ENCODE measurements at regions not wholly inside any gene's neighbourhood (a gene's known extent, or its start where the extent isn't known, plus 50 kb on each side); places are given as distances from the start of the nearest gene placed in this dataset.
"Not testable (repeated sequence)": the region's sequence is repeated elsewhere in the genome, so short reads cannot be mapped to it uniquely, and the experiment has no call there.

GRCh38 chr20:53731595-53731994 is 138.0 kb upstream of the ZNF217 start:
- POLR2A ChIA-PET, result no interaction called here
- no peak for DNase-seq
- Histone ChIP-seq H3K27ac (ENCODE audit: insufficient read depth in 1 of 2, low read depth in 1 of 2, low read length in 2 of 2, poor library complexity in 1 of 2, severe bottlenecking in 2 of 2) (no peak overlapping the region), H3K36me3 (ENCODE audit: control insufficient read depth in 4 of 4, insufficient read depth in 4 of 4, low read length in 3 of 4) (no peaks in the 10 kb centered on the region), H3K4me3 (ENCODE audit: control insufficient read depth in 1 of 7, extremely low read depth in 1 of 7, insufficient read depth in 4 of 7, low read depth in 2 of 7, low read length in 6 of 7) (no peak overlapping the region), H3K27me3 (replicated peaks in 2 of 5; ENCODE audit: control insufficient read depth in 4 of 5, insufficient read depth in 5 of 5, low read length in 4 of 5) (no peaks in the 10 kb centered on the region), H3K9me3 (ENCODE audit: control extremely low read depth in 1 of 5, control insufficient read depth in 4 of 5, insufficient read depth in 2 of 5, low read depth in 1 of 5, low read length in 4 of 5) (no peaks in the 10 kb centered on the region), H3K4me1 (ENCODE audit: control extremely low read depth in 1 of 4, control insufficient read depth in 4 of 4, insufficient read depth in 4 of 4, low read length in 3 of 4) (peaks cover 7 to 37% (median 13%) of the 10 kb centered on the region in 4 experiments)
- CTCF ChIA-PET, result interaction anchor here (0.6 to 0.9 kb wide), 2 partner anchors 17 to 135 kb away, joined by 3 read pairs; no protein-coding TSS in a partner anchor
- 100% methylated on average over 1 of the region's 2 CpGs for WGBS (ENCODE audit: insufficient coverage)

DNA sequence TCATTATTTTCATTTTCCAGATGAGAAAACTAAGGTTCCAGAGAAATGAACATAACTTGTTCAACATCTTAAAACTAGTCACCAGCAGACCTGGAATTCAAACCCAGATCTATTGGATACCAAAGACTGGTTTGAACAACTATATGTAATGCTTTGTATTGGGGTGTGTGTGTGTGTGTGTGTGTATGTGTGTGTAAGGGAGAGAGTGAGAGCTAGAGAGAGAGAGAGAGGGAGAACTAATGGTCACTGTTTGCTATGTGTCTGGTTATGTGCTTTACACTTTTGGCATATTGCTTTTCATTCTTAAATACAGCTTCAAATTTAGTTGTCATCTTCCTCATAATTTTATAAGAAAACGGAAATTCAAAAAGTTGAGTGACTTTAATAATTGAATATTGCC is 134.7 kb upstream of the ZNF217 start:
- POLR2A ChIA-PET, result interaction anchor here (0.6 kb wide), 1 partner anchor 12 kb away, joined by 3 read pairs; no protein-coding TSS in a partner anchor
- no peaks in the 10 kb centered on the region for H3K9me3 ChIP-seq (ENCODE audit: control extremely low read depth in 1 of 5, control insufficient read depth in 4 of 5, insufficient read depth in 2 of 5, low read depth in 1 of 5, low read length in 4 of 5)
- CTCF ChIA-PET, result interaction anchor here (0.6 to 1.4 kb wide), 5 partner anchors 10 to 179 kb away, joined by 3 to 4 read pairs (median 3); no protein-coding TSS in a partner anchor
- H3K27me3 ChIP-seq (replicated peaks in 2 of 5; ENCODE audit: control insufficient read depth in 4 of 5, insufficient read depth in 5 of 5, low read length in 4 of 5), result no peaks in the 10 kb centered on the region
- peaks cover 0 to 19% (median 3%) of the 10 kb centered on the region in 4 experiments for H3K4me1 ChIP-seq (ENCODE audit: control extremely low read depth in 1 of 4, control insufficient read depth in 4 of 4, insufficient read depth in 4 of 4, low read length in 3 of 4)
- no peaks in the 10 kb centered on the region for H3K36me3 ChIP-seq (ENCODE audit: control insufficient read depth in 4 of 4, insufficient read depth in 4 of 4, low read length in 3 of 4)
- no peak overlapping the region for H3K27ac ChIP-seq (ENCODE audit: insufficient read depth in 1 of 2, low read depth in 1 of 2, low read length in 2 of 2, poor library complexity in 1 of 2, severe bottlenecking in 2 of 2)
- no CpG with 5 or more reads among the region's 1 CpG for WGBS (ENCODE audit: insufficient coverage)
- no peak for DNase-seq
- H3K4me3 ChIP-seq (ENCODE audit: control insufficient read depth in 1 of 7, extremely low read depth in 1 of 7, insufficient read depth in 4 of 7, low read depth in 2 of 7, low read length in 6 of 7), result no peak overlapping the region

GRCh38 chr20:53727239-53727638 is 133.6 kb upstream of the ZNF217 start:
- POLR2A ChIA-PET; H3K36me3 ChIP-seq (ENCODE audit: control insufficient read depth in 4 of 4, insufficient read depth in 4 of 4, low read length in 3 of 4); H3K4me3 ChIP-seq (ENCODE audit: control insufficient read depth in 1 of 7, extremely low read depth in 1 of 7, insufficient read depth in 4 of 7, low read depth in 2 of 7, low read length in 6 of 7); H3K9me3 ChIP-seq (ENCODE audit: control extremely low read depth in 1 of 5, control insufficient read depth in 4 of 5, insufficient read depth in 2 of 5, low read depth in 1 of 5, low read length in 4 of 5); H3K27ac ChIP-seq (ENCODE audit: insufficient read depth in 1 of 2, low read depth in 1 of 2, low read length in 2 of 2, poor library complexity in 1 of 2, severe bottlenecking in 2 of 2); DNase-seq; H3K27me3 ChIP-seq (replicated peaks in 2 of 5; ENCODE audit: control insufficient read depth in 4 of 5, insufficient read depth in 5 of 5, low read length in 4 of 5): not testable (repeated sequence)
- peaks cover 0 to 19% (median 3%) of the 10 kb centered on the region in 4 experiments for H3K4me1 ChIP-seq (ENCODE audit: control extremely low read depth in 1 of 4, control insufficient read depth in 4 of 4, insufficient read depth in 4 of 4, low read length in 3 of 4)
- WGBS (ENCODE audit: insufficient coverage), result 100% methylated on average over 1 of the region's 4 CpGs
- CTCF ChIA-PET, result interaction anchor here (0.6 to 1.4 kb wide), 2 partner anchors 8 to 12 kb away, joined by 3 to 4 read pairs; no protein-coding TSS in a partner anchor

GRCh38 chr20:53725575-53725970 is 131.9 kb upstream of the ZNF217 start:
- H3K27ac ChIP-seq (ENCODE audit: insufficient read depth in 1 of 2, low read depth in 1 of 2, low read length in 2 of 2, poor library complexity in 1 of 2, severe bottlenecking in 2 of 2), result no peak overlapping the region
- 96% methylated on average over 9 of the region's 11 CpGs for WGBS (ENCODE audit: insufficient coverage)
- H3K4me3 ChIP-seq (ENCODE audit: control insufficient read depth in 1 of 7, extremely low read depth in 1 of 7, insufficient read depth in 4 of 7, low read depth in 2 of 7, low read length in 6 of 7), result no peak overlapping the region
- peaks cover 0 to 24% (median 3%) of the 10 kb centered on the region in 4 experiments for H3K4me1 ChIP-seq (ENCODE audit: control extremely low read depth in 1 of 4, control insufficient read depth in 4 of 4, insufficient read depth in 4 of 4, low read length in 3 of 4)
- no peaks in the 10 kb centered on the region for H3K9me3 ChIP-seq (ENCODE audit: control extremely low read depth in 1 of 5, control insufficient read depth in 4 of 5, insufficient read depth in 2 of 5, low read depth in 1 of 5, low read length in 4 of 5)
- no peaks in the 10 kb centered on the region for H3K36me3 ChIP-seq (ENCODE audit: control insufficient read depth in 4 of 4, insufficient read depth in 4 of 4, low read length in 3 of 4)
- ChIA-PET CTCF (no interaction called here), POLR2A (interaction anchor here (0.6 kb wide), 1 partner anchor 114 kb away, joined by 5 read pairs; no protein-coding TSS in a partner anchor)
- no peak for DNase-seq
- no peaks in the 10 kb centered on the region for H3K27me3 ChIP-seq (replicated peaks in 2 of 5; ENCODE audit: control insufficient read depth in 4 of 5, insufficient read depth in 5 of 5, low read length in 4 of 5)

DNA sequence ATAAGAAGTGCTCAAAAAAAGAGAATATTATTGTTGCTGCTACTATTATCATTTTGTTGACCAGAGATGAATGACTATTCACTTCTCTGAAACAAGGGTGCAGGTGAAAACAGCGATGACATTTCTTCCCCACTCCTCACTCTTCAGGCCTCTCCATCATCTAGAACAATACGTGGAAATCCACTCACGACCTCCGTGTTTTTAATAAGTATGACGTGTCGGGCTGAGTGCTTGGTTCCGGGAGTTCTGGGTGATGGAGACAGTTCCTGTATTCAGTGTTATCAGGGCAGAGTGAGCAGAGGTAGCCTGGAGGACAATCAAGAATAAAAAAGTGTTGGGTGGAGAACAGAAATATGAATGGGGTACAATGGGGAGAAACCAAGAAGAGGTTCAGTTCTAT is 130.0 kb upstream of the ZNF217 start:
- DNase-seq, result no peak
- Histone ChIP-seq H3K36me3 (ENCODE audit: control insufficient read depth in 4 of 4, insufficient read depth in 4 of 4, low read length in 3 of 4) (no peaks in the 10 kb centered on the region), H3K4me1 (ENCODE audit: control extremely low read depth in 1 of 4, control insufficient read depth in 4 of 4, insufficient read depth in 4 of 4, low read length in 3 of 4) (peaks cover 0 to 17% (median 0%) of the 10 kb centered on the region in 4 experiments), H3K4me3 (ENCODE audit: control insufficient read depth in 1 of 7, extremely low read depth in 1 of 7, insufficient read depth in 4 of 7, low read depth in 2 of 7, low read length in 6 of 7) (no peak overlapping the region), H3K27me3 (replicated peaks in 2 of 5; ENCODE audit: control insufficient read depth in 4 of 5, insufficient read depth in 5 of 5, low read length in 4 of 5) (no peaks in the 10 kb centered on the region), H3K27ac (ENCODE audit: insufficient read depth in 1 of 2, low read depth in 1 of 2, low read length in 2 of 2, poor library complexity in 1 of 2, severe bottlenecking in 2 of 2) (no peak overlapping the region), H3K9me3 (ENCODE audit: control extremely low read depth in 1 of 5, control insufficient read depth in 4 of 5, insufficient read depth in 2 of 5, low read depth in 1 of 5, low read length in 4 of 5) (no peaks in the 10 kb centered on the region)
- CTCF ChIA-PET, result no interaction called here
- POLR2A ChIA-PET, result no interaction called here
- 94% methylated on average over 7 of the region's 7 CpGs for WGBS (ENCODE audit: insufficient coverage)

DNA sequence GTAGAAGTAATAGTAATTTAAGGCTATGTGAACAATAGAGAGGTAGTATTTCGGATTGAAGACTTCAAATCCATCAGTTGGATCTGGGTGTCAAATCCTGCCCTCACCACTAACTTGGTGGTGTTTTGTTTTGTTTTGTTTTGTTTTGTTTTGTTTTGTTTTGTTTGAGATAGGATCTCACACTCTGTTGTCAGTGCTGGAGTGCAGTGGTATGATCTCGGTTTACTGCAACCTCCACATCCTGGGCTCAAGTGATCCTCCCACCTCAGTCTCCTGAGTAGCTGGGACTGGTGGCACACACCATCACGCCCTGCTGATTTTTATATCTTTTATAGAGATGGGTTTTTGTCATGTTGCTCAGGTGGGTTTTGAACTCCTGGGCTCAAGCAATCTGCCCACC is 129.4 kb upstream of the ZNF217 start:
- H3K4me1 ChIP-seq (ENCODE audit: control extremely low read depth in 1 of 4, control insufficient read depth in 4 of 4, insufficient read depth in 4 of 4, low read length in 3 of 4), result peaks cover 0 to 13% (median 0%) of the 10 kb centered on the region in 4 experiments
- H3K27me3 ChIP-seq (replicated peaks in 2 of 5; ENCODE audit: control insufficient read depth in 4 of 5, insufficient read depth in 5 of 5, low read length in 4 of 5), result no peaks in the 10 kb centered on the region
- H3K4me3 ChIP-seq (ENCODE audit: control insufficient read depth in 1 of 7, extremely low read depth in 1 of 7, insufficient read depth in 4 of 7, low read depth in 2 of 7, low read length in 6 of 7), result no peak overlapping the region
- no peaks in the 10 kb centered on the region for H3K36me3 ChIP-seq (ENCODE audit: control insufficient read depth in 4 of 4, insufficient read depth in 4 of 4, low read length in 3 of 4)
- 100% methylated on average over 1 of the region's 3 CpGs for WGBS (ENCODE audit: insufficient coverage)
- no peak for DNase-seq
- H3K9me3 ChIP-seq (ENCODE audit: control extremely low read depth in 1 of 5, control insufficient read depth in 4 of 5, insufficient read depth in 2 of 5, low read depth in 1 of 5, low read length in 4 of 5), result no peaks in the 10 kb centered on the region
- ChIA-PET POLR2A (no interaction called here), CTCF (no interaction called here)
- H3K27ac ChIP-seq (ENCODE audit: insufficient read depth in 1 of 2, low read depth in 1 of 2, low read length in 2 of 2, poor library complexity in 1 of 2, severe bottlenecking in 2 of 2), result no peak overlapping the region

- CTCF ChIA-PET, result no interaction called here
- Histone ChIP-seq H3K27ac (ENCODE audit: insufficient read depth in 1 of 2, low read depth in 1 of 2, low read length in 2 of 2, poor library complexity in 1 of 2, severe bottlenecking in 2 of 2) (no peak overlapping the region), H3K4me3 (ENCODE audit: control insufficient read depth in 1 of 7, extremely low read depth in 1 of 7, insufficient read depth in 4 of 7, low read depth in 2 of 7, low read length in 6 of 7) (no peak overlapping the region), H3K36me3 (ENCODE audit: control insufficient read depth in 4 of 4, insufficient read depth in 4 of 4, low read length in 3 of 4) (no peaks in the 10 kb centered on the region), H3K27me3 (replicated peaks in 2 of 5; ENCODE audit: control insufficient read depth in 4 of 5, insufficient read depth in 5 of 5, low read length in 4 of 5) (no peaks in the 10 kb centered on the region), H3K4me1 (ENCODE audit: control extremely low read depth in 1 of 4, control insufficient read depth in 4 of 4, insufficient read depth in 4 of 4, low read length in 3 of 4) (peaks cover 0 to 12% (median 0%) of the 10 kb centered on the region in 4 experiments), H3K9me3 (ENCODE audit: control extremely low read depth in 1 of 5, control insufficient read depth in 4 of 5, insufficient read depth in 2 of 5, low read depth in 1 of 5, low read length in 4 of 5) (no peaks in the 10 kb centered on the region)
- 100% methylated on average over 3 of the region's 5 CpGs for WGBS (ENCODE audit: insufficient coverage)
- no peak for DNase-seq
- POLR2A ChIA-PET, result no interaction called here
Measured at GRCh38 chr20:53722515-53723036, 128.9 kb upstream of the ZNF217 start.
